ENCODE measurements at regions not wholly inside any gene's neighbourhood (a gene's known extent, or its start where the extent isn't known, plus 50 kb on each side); places are given as distances from the start of the nearest gene placed in this dataset.

- no peak overlapping the region for H3K27ac Mint-ChIP-seq (ENCODE audit: low read depth, unreplicated experiment)
- TF ChIP-seq, protein P1, sequence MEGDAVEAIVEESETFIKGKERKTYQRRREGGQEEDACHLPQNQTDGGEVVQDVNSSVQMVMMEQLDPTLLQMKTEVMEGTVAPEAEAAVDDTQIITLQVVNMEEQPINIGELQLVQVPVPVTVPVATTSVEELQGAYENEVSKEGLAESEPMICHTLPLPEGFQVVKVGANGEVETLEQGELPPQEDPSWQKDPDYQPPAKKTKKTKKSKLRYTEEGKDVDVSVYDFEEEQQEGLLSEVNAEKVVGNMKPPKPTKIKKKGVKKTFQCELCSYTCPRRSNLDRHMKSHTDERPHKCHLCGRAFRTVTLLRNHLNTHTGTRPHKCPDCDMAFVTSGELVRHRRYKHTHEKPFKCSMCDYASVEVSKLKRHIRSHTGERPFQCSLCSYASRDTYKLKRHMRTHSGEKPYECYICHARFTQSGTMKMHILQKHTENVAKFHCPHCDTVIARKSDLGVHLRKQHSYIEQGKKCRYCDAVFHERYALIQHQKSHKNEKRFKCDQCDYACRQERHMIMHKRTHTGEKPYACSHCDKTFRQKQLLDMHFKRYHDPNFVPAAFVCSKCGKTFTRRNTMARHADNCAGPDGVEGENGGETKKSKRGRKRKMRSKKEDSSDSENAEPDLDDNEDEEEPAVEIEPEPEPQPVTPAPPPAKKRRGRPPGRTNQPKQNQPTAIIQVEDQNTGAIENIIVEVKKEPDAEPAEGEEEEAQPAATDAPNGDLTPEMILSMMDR (IDR thresholded peaks at IDR 0.05; ENCODE audit: unreplicated experiment): peak; percentile 31
- ChIA-PET POLR2A (no interaction called here), CTCF (interaction anchor here (0.6 to 1.3 kb wide), 5 partner anchors 10 to 857 kb away, joined by 3 to 9 read pairs (median 5); no protein-coding TSS in a partner anchor)
- H3K9me3 Mint-ChIP-seq (ENCODE audit: unreplicated experiment): no peaks in the 10 kb centered on the region
- no peak overlapping the region for H3K4me3 Mint-ChIP-seq (ENCODE audit: unreplicated experiment)
- peaks cover 11% of the 10 kb centered on the region for H3K27me3 Mint-ChIP-seq (ENCODE audit: insufficient read depth, unreplicated experiment)
- intact Hi-C loops (cut with micrococcal nuclease): no loop called here
- no peaks in the 10 kb centered on the region for H3K36me3 Mint-ChIP-seq (ENCODE audit: insufficient read depth, unreplicated experiment)
- H3K4me1 Mint-ChIP-seq (ENCODE audit: insufficient read depth, unreplicated experiment): no peaks in the 10 kb centered on the region
- no TSS peak for BruUV-seq (replicated peaks)
- peak; percentile 38 for DNase-seq (ENCODE audit: unreplicated experiment)
Measured at GRCh38 chr1:34591751-34592629, 162.9 kb upstream of the GJB5 start.

DNA sequence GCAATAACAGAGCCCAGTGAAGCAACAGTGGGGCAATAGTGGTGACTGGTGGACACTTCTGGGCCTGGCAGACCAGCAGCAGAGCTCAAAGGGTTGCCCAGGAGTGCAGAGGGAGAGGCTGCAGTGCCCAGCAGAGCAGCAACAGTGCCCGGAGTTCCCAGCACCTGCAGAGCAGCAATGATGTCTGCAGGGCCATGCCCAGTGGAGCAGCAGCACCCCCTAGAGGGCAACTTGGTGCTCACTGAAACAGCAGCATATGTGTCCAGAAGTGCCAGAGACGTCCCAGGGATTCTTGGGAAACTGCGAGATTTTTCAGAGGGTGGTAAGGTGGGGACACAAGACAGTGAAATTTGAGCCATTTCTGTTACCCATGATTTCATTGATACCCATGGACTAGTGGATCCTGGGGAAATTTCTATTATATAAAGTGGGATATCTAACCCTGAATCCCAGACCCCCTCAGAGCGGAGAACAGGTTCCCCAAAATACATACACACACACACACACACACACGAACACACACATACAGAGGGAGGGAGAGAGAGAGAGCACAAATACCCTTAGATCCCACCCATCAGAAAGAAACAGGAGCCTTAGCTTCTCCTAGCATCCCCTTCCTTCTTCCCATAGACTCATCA lies 156.9 kb upstream of the GJB5 start:
- Mint-ChIP-seq H3K9me3 (ENCODE audit: unreplicated experiment) (no peaks in the 10 kb centered on the region), H3K4me3 (ENCODE audit: unreplicated experiment) (no peak overlapping the region), H3K27me3 (ENCODE audit: insufficient read depth, unreplicated experiment) (peaks cover 31% of the 10 kb centered on the region), H3K4me1 (ENCODE audit: insufficient read depth, unreplicated experiment) (no peaks in the 10 kb centered on the region), H3K36me3 (ENCODE audit: insufficient read depth, unreplicated experiment) (no peaks in the 10 kb centered on the region), H3K27ac (ENCODE audit: low read depth, unreplicated experiment) (no peak overlapping the region)
- intact Hi-C loops (cut with micrococcal nuclease): loop anchor here (1.0 to 5.0 kb wide), 4 partner anchors 144 to 965 kb away; no protein-coding TSS in a partner anchor
- TF ChIP-seq, protein P1 (IDR thresholded peaks at IDR 0.05; ENCODE audit: unreplicated experiment): peak; percentile 96
- DNase-seq (ENCODE audit: unreplicated experiment): peak; percentile 70
- ChIA-PET POLR2A (no interaction called here), CTCF (interaction anchor here (0.6 to 5.0 kb wide), 20 partner anchors 9 to 1112 kb away, joined by 3 to 31 read pairs (median 3); no protein-coding TSS in a partner anchor)
- no TSS peak for BruUV-seq (replicated peaks)

- TF ChIP-seq, protein P1 (IDR thresholded peaks at IDR 0.05; ENCODE audit: unreplicated experiment): no peak
- Mint-ChIP-seq H3K27ac (ENCODE audit: low read depth, unreplicated experiment) (no peak overlapping the region), H3K4me1 (ENCODE audit: insufficient read depth, unreplicated experiment) (no peaks in the 10 kb centered on the region), H3K9me3 (ENCODE audit: unreplicated experiment) (no peaks in the 10 kb centered on the region), H3K27me3 (ENCODE audit: insufficient read depth, unreplicated experiment) (peaks cover 51% of the 10 kb centered on the region), H3K36me3 (ENCODE audit: insufficient read depth, unreplicated experiment) (no peaks in the 10 kb centered on the region), H3K4me3 (ENCODE audit: unreplicated experiment) (no peak overlapping the region)
- no peak for DNase-seq (ENCODE audit: unreplicated experiment)
- intact Hi-C loops (cut with micrococcal nuclease): no loop called here
- no TSS peak for BruUV-seq (replicated peaks)
- CTCF ChIA-PET: no interaction called here
- POLR2A ChIA-PET: no interaction called here
Measured at GRCh38 chr1:34602907-34603306, 151.9 kb upstream of the GJB5 start.

DNA sequence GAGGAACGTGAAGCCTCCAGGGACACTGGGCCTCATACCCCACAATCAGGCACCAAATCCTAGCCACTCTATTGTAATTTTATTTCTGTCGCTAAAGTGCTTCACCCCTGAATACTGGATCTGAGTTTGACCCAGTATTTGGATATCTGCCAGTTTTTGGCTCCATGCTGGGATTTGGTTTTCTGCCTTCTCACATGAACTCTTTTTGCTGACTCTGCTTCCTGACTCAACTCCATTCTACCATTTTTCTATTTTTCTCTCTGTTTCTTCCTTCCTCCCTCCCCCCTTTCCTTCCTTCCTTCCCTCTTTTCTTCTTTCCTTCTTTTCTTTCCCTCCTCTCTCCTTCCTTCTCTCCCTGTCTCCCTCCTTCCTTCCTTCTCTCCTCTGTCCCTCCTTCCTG lies 151.3 kb upstream of the GJB5 start:
- ChIA-PET POLR2A (no interaction called here), CTCF (no interaction called here)
- intact Hi-C loops (cut with micrococcal nuclease): no loop called here
- no peaks in the 10 kb centered on the region for H3K4me1 Mint-ChIP-seq (ENCODE audit: insufficient read depth, unreplicated experiment)
- no peaks in the 10 kb centered on the region for H3K36me3 Mint-ChIP-seq (ENCODE audit: insufficient read depth, unreplicated experiment)
- H3K4me3 Mint-ChIP-seq (ENCODE audit: unreplicated experiment): no peak overlapping the region
- TF ChIP-seq, protein P1 (IDR thresholded peaks at IDR 0.05; ENCODE audit: unreplicated experiment): no peak
- no peak overlapping the region for H3K27ac Mint-ChIP-seq (ENCODE audit: low read depth, unreplicated experiment)
- peaks cover 57% of the 10 kb centered on the region for H3K27me3 Mint-ChIP-seq (ENCODE audit: insufficient read depth, unreplicated experiment)
- BruUV-seq (replicated peaks): no TSS peak
- H3K9me3 Mint-ChIP-seq (ENCODE audit: unreplicated experiment): no peaks in the 10 kb centered on the region
- no peak for DNase-seq (ENCODE audit: unreplicated experiment)

Data from MCF 10A (cell line).